HG02870 (cell line): ENCODE measurements at regions not wholly inside any gene's neighbourhood (a gene's known extent, or its start where the extent isn't known, plus 50 kb on each side); places are given as distances from the start of the nearest gene placed in this dataset.

Experiments used
- ATAC-seq: cut with Tn5 transposase; IDR thresholded peaks from one replicate; pipeline ENCODE4 v1.9.1; 2021; ENCODE audit warnings: mild to moderate bottlenecking, moderate library complexity; ENCODE audit not compliant: unreplicated experiment

GRCh38 chr18:26794230-26795101, 71.0 kb downstream of the AQP4 start:
- ATAC-seq: no peak

DNA sequence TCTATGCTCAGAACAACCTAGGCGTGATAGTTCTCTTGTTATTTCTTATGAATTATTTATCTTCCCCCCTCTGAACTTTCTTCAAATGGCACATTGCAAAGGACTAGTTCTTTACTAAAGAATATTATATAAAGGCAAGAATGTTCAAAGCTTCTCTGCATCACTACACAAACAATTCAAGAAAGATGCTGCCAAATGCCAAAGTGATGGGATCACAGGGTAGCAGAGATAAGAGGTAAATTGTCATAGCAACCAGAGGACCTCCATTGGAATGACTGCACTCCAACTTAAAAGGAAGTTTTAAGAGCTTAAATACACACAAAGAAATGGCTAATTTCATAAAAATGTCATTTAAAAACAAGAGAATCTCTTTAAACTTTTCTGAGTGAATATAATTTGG, 72.8 kb downstream of the AQP4 start:
- ATAC-seq: no peak

GRCh38 chr18:26791676-26792075, 73.8 kb downstream of the AQP4 start:
- ATAC-seq: no peak

GRCh38 chr18:26784599-26784998, 80.9 kb downstream of the AQP4 start:
- no peak for ATAC-seq

GRCh38 chr18:26783170-26783569, 82.3 kb downstream of the AQP4 start:
- no peak for ATAC-seq

- no peak for ATAC-seq
These were observed 84.8 kb downstream of the AQP4 start for GRCh38 chr18:26780520-26781325.

GRCh38 chr18:26778054-26778393, 87.5 kb downstream of the AQP4 start:
- no peak for ATAC-seq

DNA sequence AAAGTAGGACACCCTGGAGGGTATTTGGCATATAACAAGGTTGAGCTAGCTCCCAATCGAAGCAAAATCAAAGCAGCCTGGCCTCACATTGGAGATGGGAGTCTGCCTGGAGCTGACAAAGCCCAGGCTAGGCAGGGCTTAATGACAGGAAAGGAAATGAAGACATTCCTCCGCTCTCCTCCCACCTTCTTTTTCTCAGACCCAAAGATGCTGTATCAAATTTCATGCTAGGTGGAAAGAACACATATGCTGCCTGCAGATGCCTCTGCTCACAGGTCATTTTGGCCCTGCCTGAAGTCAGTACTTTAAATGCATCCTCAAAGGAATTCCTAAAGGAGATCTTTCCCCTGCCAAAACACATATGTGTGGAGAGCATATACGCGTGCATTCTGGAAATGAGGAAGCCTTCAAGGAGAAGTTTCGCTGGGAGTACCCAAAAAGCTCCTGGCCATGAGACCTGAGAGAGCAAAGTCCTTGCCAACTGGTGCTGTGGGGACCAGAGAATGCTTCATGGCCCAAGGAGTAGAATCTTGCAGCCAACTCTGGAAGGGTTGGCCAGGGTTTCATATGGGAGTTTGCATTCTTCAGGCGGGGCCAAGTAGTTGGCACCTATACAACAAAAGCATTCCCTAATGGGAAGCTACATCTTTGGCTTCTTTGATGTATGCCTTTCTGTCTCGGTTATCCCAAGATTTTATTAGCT, 88.0 kb downstream of the AQP4 start:
- no peak for ATAC-seq

DNA sequence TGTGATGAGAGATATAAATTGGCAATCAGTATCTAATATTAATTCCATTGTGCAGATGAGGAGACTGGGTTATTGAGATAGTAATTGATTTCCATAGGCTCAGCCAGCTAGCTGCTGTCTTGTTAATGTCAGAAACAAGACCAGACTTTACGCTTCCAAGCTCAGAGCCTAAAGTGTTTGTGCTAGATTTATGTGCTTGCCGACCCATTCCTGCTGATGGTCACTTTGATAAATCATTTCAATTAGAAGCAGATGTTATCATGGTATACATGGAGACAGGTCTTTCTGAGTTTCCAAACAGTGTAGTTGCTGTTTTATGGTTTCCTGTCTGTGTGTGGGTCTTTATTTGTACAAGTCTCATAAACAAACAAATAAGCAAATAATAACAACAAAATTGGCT, 92.8 kb downstream of the AQP4 start:
- ATAC-seq: no peak

DNA sequence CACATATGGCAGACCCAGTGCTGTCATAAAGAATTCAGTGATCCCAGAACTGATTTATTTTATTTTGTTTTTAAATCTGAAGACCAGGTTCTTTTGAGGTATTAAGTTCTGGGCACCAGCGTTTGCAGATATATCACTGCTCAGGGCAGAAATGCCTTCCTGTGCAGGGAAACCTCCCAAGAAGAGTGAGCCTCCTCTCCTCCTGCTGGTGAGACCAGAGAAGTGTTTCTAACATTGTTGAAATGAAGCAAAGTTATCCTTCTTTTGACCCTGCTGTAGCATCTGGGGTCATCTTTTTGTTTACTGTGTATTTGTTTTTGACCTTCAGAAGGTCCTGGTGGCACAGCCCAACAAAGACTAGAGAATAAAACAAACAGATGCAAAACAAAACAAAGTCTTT, 94.0 kb downstream of the AQP4 start:
- ATAC-seq: no peak

GRCh38 chr18:26768385-26768784, 97.1 kb downstream of the AQP4 start:
- ATAC-seq: no peak

- ATAC-seq: no peak
These were observed 100.0 kb downstream of the AQP4 start for GRCh38 chr18:26765498-26765897.

DNA sequence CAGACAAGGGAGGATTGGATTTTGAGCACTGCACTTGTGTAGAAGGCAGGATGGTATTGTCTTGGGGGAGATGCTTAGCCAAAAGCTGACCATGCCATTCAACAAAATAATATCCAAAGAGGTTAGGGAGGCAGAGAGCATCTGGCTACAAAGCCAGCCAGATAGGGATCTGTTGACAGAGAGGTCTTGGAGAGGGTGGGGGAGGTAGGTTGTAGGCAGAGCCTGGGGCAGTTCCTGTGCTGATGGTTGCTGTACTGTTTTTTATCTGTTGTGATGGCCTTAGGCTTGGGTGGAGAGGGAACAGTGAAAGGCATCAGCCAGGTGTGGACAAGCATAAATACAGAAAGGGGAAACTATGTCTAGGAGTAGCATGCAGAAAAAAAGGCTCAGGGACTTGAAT, 100.9 kb downstream of the AQP4 start:
- ATAC-seq: no peak

DNA sequence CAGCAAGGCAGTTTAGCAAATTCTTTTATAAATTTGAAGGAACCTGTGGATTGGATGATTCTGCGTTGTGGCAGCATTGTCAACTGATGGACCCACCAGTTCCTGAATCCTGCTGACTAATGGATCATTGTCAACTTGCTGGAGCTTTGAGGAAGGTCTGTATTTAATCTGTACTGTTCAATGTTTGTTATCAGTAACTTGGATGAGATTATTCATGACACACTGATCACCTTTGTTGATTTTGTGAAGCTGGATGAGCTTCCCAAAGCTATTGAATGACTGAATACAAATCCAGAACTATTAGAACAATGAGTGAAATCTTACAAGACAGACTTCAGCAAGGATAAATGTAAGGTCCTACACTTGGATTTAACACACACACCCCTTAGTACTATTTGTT, 101.3 kb downstream of the AQP4 start:
- ATAC-seq: no peak

GRCh38 chr18:26763446-26764110, 101.9 kb downstream of the AQP4 start:
- ATAC-seq: no peak

- no peak for ATAC-seq
These were observed 108.1 kb downstream of the AQP4 start for GRCh38 chr18:26757263-26758019.

- no peak for ATAC-seq
These were observed 109.0 kb downstream of the AQP4 start for GRCh38 chr18:26756556-26756955.

GRCh38 chr18:26746826-26747475, 118.6 kb downstream of the AQP4 start:
- no peak for ATAC-seq

DNA sequence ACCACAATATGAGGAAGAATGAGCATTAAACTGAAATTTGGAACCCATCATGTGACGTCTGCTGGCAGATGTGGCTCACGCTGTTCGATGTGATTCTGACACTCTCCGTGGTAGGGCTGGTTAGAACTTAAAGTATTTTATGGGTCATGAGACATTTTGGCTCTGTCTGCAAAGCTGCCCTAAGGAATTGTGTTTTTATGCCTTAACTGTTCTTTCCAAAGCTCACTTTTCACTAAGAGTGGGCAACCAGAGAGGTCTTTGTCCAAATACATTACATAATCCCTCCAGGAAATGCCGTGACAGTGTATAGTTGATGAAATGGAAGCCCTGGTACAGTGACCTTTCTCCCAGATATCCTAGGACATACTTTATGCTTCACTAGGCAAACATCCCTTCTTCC, 119.1 kb downstream of the AQP4 start:
- no peak for ATAC-seq
